ENCODE measurements at regions not wholly inside any gene's neighbourhood (a gene's known extent, or its start where the extent isn't known, plus 50 kb on each side); places are given as distances from the start of the nearest gene placed in this dataset.

DNA sequence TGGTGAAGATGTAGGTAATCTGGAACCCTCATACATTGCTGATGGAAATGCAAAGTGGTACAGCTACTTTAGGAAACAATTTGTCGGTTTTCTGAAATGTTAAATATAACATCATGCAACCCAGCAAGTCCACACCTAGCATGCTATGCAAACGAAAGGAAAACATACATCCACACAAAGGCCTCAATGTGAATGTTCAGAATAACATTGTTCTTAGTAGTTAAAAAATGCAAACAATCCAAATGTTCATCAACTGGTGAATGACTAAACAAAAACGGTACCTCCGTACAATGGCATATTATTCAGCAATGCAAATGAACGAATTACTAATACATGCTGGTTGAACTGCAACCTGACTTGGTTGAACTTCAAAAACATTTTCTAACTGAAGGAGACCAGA is 423.3 kb upstream of the THRB start:
- in situ Hi-C loops (cut with HindIII; ENCODE audit: low sequenced_read_pairs), result no loop called here
- no peak for DNase-seq (ENCODE audit: low read depth, low spot score)
- H3K4me3 ChIP-seq (ENCODE audit: low read depth, low read length), result no peak overlapping the region
- TF ChIP-seq, protein P1, sequence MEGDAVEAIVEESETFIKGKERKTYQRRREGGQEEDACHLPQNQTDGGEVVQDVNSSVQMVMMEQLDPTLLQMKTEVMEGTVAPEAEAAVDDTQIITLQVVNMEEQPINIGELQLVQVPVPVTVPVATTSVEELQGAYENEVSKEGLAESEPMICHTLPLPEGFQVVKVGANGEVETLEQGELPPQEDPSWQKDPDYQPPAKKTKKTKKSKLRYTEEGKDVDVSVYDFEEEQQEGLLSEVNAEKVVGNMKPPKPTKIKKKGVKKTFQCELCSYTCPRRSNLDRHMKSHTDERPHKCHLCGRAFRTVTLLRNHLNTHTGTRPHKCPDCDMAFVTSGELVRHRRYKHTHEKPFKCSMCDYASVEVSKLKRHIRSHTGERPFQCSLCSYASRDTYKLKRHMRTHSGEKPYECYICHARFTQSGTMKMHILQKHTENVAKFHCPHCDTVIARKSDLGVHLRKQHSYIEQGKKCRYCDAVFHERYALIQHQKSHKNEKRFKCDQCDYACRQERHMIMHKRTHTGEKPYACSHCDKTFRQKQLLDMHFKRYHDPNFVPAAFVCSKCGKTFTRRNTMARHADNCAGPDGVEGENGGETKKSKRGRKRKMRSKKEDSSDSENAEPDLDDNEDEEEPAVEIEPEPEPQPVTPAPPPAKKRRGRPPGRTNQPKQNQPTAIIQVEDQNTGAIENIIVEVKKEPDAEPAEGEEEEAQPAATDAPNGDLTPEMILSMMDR (IDR thresholded peaks at IDR 0.05; ENCODE audit: low read depth, low read length), result no peak

- H3K4me3 ChIP-seq (ENCODE audit: low read depth, low read length), result no peak overlapping the region
- in situ Hi-C loops (cut with HindIII; ENCODE audit: low sequenced_read_pairs), result no loop called here
- no peak for DNase-seq (ENCODE audit: low read depth, low spot score)
- TF ChIP-seq, protein P1 (IDR thresholded peaks at IDR 0.05; ENCODE audit: low read depth, low read length), result no peak
Measured at GRCh38 chr3:24923570-24923969, 428.9 kb upstream of the THRB start.

DNA sequence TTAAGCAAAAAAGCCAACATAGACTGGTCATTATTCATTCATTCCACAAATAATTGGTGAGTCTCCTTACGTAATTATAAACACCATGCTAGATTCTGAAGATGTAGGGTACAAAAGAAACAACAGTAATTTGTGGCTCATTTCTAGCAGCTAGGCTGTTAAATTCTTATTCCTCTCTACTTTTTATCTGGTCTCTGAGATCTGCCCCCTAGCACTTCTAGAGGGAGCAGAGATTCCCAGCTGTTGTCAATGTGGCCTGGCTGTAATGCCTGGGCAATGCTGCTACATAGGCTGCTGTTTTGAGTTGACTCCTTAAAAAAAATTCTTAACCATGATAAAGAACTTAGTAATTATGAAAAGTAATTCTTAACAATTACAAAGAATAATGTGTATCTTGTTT is 434.9 kb upstream of the THRB start:
- H3K4me3 ChIP-seq (ENCODE audit: low read depth, low read length), result no peak overlapping the region
- in situ Hi-C loops (cut with HindIII; ENCODE audit: low sequenced_read_pairs), result no loop called here
- TF ChIP-seq, protein P1 (IDR thresholded peaks at IDR 0.05; ENCODE audit: low read depth, low read length), result no peak
- DNase-seq (ENCODE audit: low read depth, low spot score), result no peak

DNA sequence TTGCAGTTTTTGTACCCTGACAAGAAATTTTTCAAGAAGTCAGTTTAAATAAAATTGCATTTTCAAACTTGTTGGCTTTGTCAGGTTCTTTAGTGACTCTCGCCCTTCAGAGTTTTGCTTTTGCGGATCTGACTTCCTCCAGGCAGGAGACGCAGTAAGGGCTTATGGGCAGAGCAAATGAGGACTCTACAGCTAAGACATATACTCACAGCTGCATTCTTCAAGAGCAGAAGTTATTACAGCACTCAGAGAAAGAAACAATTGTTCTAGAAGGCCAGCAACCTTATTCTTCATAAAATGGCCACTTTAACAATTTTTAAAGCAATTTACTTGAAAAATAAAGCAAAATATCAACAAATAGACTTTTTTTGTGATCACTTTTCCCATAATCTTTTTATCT is 438.8 kb upstream of the THRB start:
- in situ Hi-C loops (cut with HindIII; ENCODE audit: low sequenced_read_pairs), result no loop called here
- DNase-seq (ENCODE audit: low read depth, low spot score), result no peak
- H3K4me3 ChIP-seq (ENCODE audit: low read depth, low read length), result no peak overlapping the region
- TF ChIP-seq, protein P1 (IDR thresholded peaks at IDR 0.05; ENCODE audit: low read depth, low read length), result no peak

DNA sequence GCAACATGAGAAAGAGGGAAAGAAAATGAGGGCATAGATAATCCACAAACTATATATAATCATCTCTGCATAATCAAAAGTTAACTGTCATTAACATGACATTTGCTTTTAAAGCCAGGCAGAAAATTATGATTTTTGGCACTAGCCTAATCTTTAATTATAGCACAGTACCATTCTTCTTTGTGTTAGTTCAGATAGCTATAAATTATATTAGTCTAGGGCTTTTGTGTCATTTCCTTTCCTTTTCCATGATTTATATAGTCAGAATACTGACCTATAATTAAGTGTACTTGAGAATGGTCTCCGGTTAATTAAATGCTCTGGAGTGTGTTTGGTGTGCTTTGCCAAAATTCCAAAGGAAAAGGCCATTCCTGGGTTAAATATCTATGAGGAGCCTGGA is 441.9 kb upstream of the THRB start:
- in situ Hi-C loops (cut with HindIII; ENCODE audit: low sequenced_read_pairs), result no loop called here
- H3K4me3 ChIP-seq (ENCODE audit: low read depth, low read length), result no peak overlapping the region
- no peak for DNase-seq (ENCODE audit: low read depth, low spot score)
- TF ChIP-seq, protein P1 (IDR thresholded peaks at IDR 0.05; ENCODE audit: low read depth, low read length), result no peak

DNA sequence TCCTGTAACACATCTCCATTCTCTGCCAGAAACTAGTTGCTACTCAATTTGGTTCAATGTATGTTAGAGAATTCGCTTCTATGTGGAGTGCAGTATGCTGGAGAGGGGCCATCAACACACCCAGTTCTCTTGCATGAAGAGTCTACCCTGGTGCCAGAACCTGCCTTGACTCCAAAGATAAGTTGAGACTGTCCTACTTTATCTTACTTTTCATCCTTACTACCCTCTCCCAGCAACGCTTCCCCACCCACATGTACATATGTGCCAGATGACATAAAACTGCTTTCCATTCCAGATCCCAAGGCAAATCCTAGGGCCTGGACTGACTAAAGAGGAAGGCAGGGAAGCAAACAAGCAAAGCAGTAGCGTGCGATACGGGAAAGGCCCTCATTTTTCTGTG is 442.6 kb upstream of the THRB start:
- DNase-seq (ENCODE audit: low read depth, low spot score), result no peak
- in situ Hi-C loops (cut with HindIII; ENCODE audit: low sequenced_read_pairs), result no loop called here
- TF ChIP-seq, protein P1 (IDR thresholded peaks at IDR 0.05; ENCODE audit: low read depth, low read length), result no peak
- H3K4me3 ChIP-seq (ENCODE audit: low read depth, low read length), result no peak overlapping the region

DNA sequence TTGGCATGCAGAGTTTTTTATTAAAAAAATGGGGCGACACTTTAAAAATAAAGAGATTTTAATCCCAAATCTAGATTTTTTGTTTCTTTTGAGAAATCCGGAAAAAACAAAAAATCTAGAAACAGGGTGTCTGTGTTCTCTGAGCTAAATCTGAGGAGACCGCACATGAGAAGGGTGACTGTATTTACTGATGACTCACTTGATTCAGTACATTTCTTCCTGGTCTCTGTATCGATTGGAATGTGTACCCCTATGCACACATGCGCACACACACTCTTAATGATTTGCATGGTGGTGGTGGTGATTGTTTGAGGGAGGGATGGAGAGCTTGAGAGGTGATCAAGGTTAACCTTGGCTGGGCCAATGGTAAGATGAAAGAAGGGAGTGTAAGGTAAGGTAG is 443.1 kb upstream of the THRB start:
- TF ChIP-seq, protein P1 (IDR thresholded peaks at IDR 0.05; ENCODE audit: low read depth, low read length), result no peak
- no peak overlapping the region for H3K4me3 ChIP-seq (ENCODE audit: low read depth, low read length)
- DNase-seq (ENCODE audit: low read depth, low spot score), result no peak
- in situ Hi-C loops (cut with HindIII; ENCODE audit: low sequenced_read_pairs), result no loop called here

Data from astrocyte of the spinal cord (primary cell).